H7 (cell line): ENCODE measurements at regions not wholly inside any gene's neighbourhood (a gene's known extent, or its start where the extent isn't known, plus 50 kb on each side); places are given as distances from the start of the nearest gene placed in this dataset.
"Not testable (repeated sequence)": the region's sequence is repeated elsewhere in the genome, so short reads cannot be mapped to it uniquely, and the experiment has no call there.

Source experiments
- DNase-seq: peaks from one replicate; pipeline ENCODE4 v3.0.0; 2012
- H3K27me3 ChIP-seq: 2 replicates; pipeline ENCODE4 v1.6.0; 2011; ENCODE audit warnings: mild to moderate bottlenecking, low read length; ENCODE audit not compliant: control insufficient read depth, insufficient read depth
- H3K36me3 ChIP-seq: replicated peaks from 2 replicates; pipeline ENCODE4 v1.5.1; 2011; ENCODE audit warnings: low read length; ENCODE audit not compliant: control insufficient read depth, insufficient read depth
- H3K4me3 ChIP-seq: 2 replicates; pipeline ENCODE4 v1.5.1; 2011; ENCODE audit warnings: low read depth, mild to moderate bottlenecking, control low read depth, low read length, moderate library complexity; ENCODE audit not compliant: insufficient read depth

- DNase-seq: peak; percentile 57
- no peaks in the 10 kb centered on the region for H3K27me3 ChIP-seq
- H3K36me3 ChIP-seq: no peaks in the 10 kb centered on the region
- H3K4me3 ChIP-seq: no peak overlapping the region
Measured at GRCh38 chr21:31609081-31609480, 50.4 kb upstream of the SOD1 start.

- H3K27me3 ChIP-seq: no peaks in the 10 kb centered on the region
- H3K36me3 ChIP-seq: no peaks in the 10 kb centered on the region
- no peak for DNase-seq
- no peak overlapping the region for H3K4me3 ChIP-seq
Measured at GRCh38 chr21:31607791-31608190, 51.7 kb upstream of the SOD1 start.

- no peaks in the 10 kb centered on the region for H3K27me3 ChIP-seq
- no peaks in the 10 kb centered on the region for H3K36me3 ChIP-seq
- H3K4me3 ChIP-seq: no peak overlapping the region
- no peak for DNase-seq
Measured at GRCh38 chr21:31606081-31606874, 53.2 kb upstream of the SOD1 start.

GRCh38 chr21:31604591-31605190 lies 54.8 kb upstream of the SOD1 start:
- no peaks in the 10 kb centered on the region for H3K27me3 ChIP-seq
- H3K4me3 ChIP-seq: no peak overlapping the region
- no peaks in the 10 kb centered on the region for H3K36me3 ChIP-seq
- DNase-seq: peak; percentile 72

GRCh38 chr21:31599563-31599962 lies 59.9 kb upstream of the SOD1 start:
- no peak for DNase-seq
- Histone ChIP-seq H3K27me3 (no peaks in the 10 kb centered on the region), H3K36me3 (no peaks in the 10 kb centered on the region), H3K4me3 (no peak overlapping the region)

- DNase-seq: no peak
- Histone ChIP-seq H3K36me3 (no peaks in the 10 kb centered on the region), H3K4me3 (no peak overlapping the region), H3K27me3 (no peaks in the 10 kb centered on the region)
Measured at GRCh38 chr21:31599013-31599412, 60.5 kb upstream of the SOD1 start.

- Histone ChIP-seq H3K27me3 (no peaks in the 10 kb centered on the region), H3K36me3 (no peaks in the 10 kb centered on the region), H3K4me3 (no peak overlapping the region)
- no peak for DNase-seq
Measured at GRCh38 chr21:31597683-31598082, 61.8 kb upstream of the SOD1 start.

GRCh38 chr21:31596055-31596454 lies 63.4 kb upstream of the SOD1 start:
- no peak overlapping the region for H3K4me3 ChIP-seq
- no peaks in the 10 kb centered on the region for H3K36me3 ChIP-seq
- no peaks in the 10 kb centered on the region for H3K27me3 ChIP-seq
- no peak for DNase-seq

GRCh38 chr21:31594726-31595125 lies 64.8 kb upstream of the SOD1 start:
- no peak overlapping the region for H3K4me3 ChIP-seq
- H3K36me3 ChIP-seq: no peaks in the 10 kb centered on the region
- DNase-seq: no peak
- no peaks in the 10 kb centered on the region for H3K27me3 ChIP-seq

GRCh38 chr21:31594279-31594678 lies 65.2 kb upstream of the SOD1 start:
- no peak overlapping the region for H3K4me3 ChIP-seq
- no peak for DNase-seq
- H3K27me3 ChIP-seq: no peaks in the 10 kb centered on the region
- H3K36me3 ChIP-seq: no peaks in the 10 kb centered on the region

- Histone ChIP-seq H3K4me3 (no peak overlapping the region), H3K27me3 (no peaks in the 10 kb centered on the region), H3K36me3 (no peaks in the 10 kb centered on the region)
- DNase-seq: no peak
Measured at GRCh38 chr21:31592963-31593560, 66.4 kb upstream of the SOD1 start.

- no peak for DNase-seq
- Histone ChIP-seq H3K36me3 (no peaks in the 10 kb centered on the region), H3K27me3 (no peaks in the 10 kb centered on the region), H3K4me3 (no peak overlapping the region)
Measured at GRCh38 chr21:31592516-31592915, 67.0 kb upstream of the SOD1 start.

- Histone ChIP-seq H3K36me3 (no peaks in the 10 kb centered on the region), H3K27me3 (no peaks in the 10 kb centered on the region), H3K4me3 (no peak overlapping the region)
- no peak for DNase-seq
Measured at GRCh38 chr21:31589820-31590219, 69.7 kb upstream of the SOD1 start.

GRCh38 chr21:31586118-31586517 lies 73.4 kb upstream of the SOD1 start:
- no peak for DNase-seq
- no peaks in the 10 kb centered on the region for H3K27me3 ChIP-seq

GRCh38 chr21:31583937-31584336 lies 75.6 kb upstream of the SOD1 start:
- not testable (repeated sequence) for H3K36me3 ChIP-seq, DNase-seq, H3K4me3 ChIP-seq, H3K27me3 ChIP-seq

More at GRCh38 chr21:31586118-31586517, 73.4 kb upstream of the SOD1 start:
- H3K4me3 ChIP-seq: no peak overlapping the region
- H3K36me3 ChIP-seq: no peaks in the 10 kb centered on the region
